ENCODE measurements at regions not wholly inside any gene's neighbourhood (a gene's known extent, or its start where the extent isn't known, plus 50 kb on each side); places are given as distances from the start of the nearest gene placed in this dataset.

DNA sequence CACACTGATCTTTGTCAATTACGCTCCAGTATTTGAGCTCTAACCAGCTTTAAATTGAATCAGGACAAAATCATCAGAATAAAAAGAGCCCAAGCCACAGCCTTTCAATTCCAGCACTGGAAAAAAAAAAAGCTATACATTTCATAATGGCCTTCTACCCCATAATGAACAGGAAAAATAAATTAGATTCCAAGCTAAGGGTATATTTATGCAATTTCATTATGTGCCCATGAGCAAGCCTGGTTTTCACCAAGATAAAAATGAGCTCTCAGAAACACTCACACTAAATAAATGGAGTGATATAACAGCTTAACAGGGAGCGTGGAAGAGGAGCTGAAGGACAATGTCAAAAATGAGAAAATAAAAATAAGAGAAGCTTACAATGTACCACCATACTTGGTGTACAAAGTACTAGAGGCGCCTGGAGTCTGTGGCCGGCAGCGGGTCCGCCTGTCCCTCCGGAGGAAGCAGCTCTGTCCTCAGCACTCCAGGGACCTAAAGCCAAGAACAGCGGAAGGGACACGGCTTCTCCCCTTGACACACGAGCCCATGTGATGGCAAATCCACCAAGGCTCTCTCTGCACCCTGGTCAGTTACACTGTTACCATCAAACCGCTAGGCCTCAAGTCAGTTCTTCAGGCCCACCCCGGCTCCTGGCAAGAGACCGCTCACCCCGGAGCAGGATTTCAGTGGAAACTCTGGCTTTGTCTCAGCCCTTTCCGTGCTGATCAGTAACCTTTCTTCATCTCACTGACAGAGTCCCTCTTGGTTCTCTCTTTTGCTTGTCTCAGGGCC, 69.6 kb downstream of the RBFOX3 start:
- no peaks in the 10 kb centered on the region for H3K9me3 ChIP-seq
- H3K4me1 ChIP-seq, result no peaks in the 10 kb centered on the region
- no peak overlapping the region for H3K4me3 ChIP-seq
- TF ChIP-seq, protein P1, sequence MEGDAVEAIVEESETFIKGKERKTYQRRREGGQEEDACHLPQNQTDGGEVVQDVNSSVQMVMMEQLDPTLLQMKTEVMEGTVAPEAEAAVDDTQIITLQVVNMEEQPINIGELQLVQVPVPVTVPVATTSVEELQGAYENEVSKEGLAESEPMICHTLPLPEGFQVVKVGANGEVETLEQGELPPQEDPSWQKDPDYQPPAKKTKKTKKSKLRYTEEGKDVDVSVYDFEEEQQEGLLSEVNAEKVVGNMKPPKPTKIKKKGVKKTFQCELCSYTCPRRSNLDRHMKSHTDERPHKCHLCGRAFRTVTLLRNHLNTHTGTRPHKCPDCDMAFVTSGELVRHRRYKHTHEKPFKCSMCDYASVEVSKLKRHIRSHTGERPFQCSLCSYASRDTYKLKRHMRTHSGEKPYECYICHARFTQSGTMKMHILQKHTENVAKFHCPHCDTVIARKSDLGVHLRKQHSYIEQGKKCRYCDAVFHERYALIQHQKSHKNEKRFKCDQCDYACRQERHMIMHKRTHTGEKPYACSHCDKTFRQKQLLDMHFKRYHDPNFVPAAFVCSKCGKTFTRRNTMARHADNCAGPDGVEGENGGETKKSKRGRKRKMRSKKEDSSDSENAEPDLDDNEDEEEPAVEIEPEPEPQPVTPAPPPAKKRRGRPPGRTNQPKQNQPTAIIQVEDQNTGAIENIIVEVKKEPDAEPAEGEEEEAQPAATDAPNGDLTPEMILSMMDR (IDR thresholded peaks at IDR 0.05), result no peak
- TF ChIP-seq POLR2A (IDR thresholded peaks at IDR 0.05) (no peak), POLR2AphosphoS5 (IDR thresholded peaks at IDR 0.05) (no peak), EP300 (IDR thresholded peaks at IDR 0.05) (no peak)
- H3K36me3 ChIP-seq, result no peaks in the 10 kb centered on the region
- no peak for DNase-seq
- H3K27me3 ChIP-seq, result peaks cover 0 to 43% (median 18%) of the 10 kb centered on the region in 3 donors
- 81 to 88% (median 84%) methylated on average over 14 to 15 of the region's 15 CpGs for WGBS, 5 donors
- intact Hi-C loops (cut with DNase I; ENCODE audit: low total_unique reads), result no loop called here
- no peak overlapping the region for H3K27ac ChIP-seq

DNA sequence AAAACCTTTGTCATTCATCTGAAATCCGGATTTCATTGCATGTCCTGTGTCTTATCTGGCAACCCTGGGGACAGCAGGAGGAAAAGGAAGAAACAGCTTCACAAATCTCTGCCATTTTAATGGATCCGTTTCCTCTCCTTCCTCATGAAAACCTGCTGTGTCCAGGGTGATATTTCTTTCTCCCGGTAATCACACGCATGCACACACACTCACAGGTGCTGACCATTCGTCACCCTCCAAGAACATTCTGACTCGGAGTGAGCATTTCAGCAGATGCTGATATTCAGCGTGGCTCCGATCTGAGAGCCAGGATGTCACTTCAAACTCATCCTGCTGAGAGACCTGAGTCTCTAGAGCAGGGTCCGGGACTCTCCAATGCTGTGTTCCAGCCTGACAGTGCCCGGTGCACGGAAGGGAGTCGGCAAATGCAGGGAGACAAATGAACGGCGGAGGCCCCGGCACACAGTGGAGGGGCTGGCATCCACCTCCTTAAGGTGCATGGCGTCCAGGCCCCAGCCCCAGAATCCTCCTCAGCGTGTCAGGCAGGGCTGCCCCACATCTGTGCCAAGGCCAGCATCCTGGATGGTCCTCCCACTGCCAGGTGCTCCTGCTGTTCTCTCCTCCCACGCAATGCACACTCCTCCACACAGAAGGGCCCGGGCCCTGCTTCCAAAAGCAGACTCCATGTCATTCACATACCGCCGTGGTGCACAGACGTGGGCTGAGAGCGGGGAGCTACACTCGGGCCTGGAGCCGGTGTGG, 70.7 kb downstream of the RBFOX3 start:
- H3K4me1 ChIP-seq, result no peaks in the 10 kb centered on the region
- no peaks in the 10 kb centered on the region for H3K36me3 ChIP-seq
- intact Hi-C loops (cut with DNase I; ENCODE audit: low total_unique reads), result no loop called here
- no peak for DNase-seq
- no peaks in the 10 kb centered on the region for H3K9me3 ChIP-seq
- TF ChIP-seq, protein P1 (IDR thresholded peaks at IDR 0.05), result no peak
- TF ChIP-seq POLR2AphosphoS5 (IDR thresholded peaks at IDR 0.05), result no peak
- TF ChIP-seq POLR2A (IDR thresholded peaks at IDR 0.05), result no peak
- no peak for TF ChIP-seq EP300 (IDR thresholded peaks at IDR 0.05)
- H3K4me3 ChIP-seq, result no peak overlapping the region
- H3K27me3 ChIP-seq, result peaks cover 0 to 36% (median 14%) of the 10 kb centered on the region in 3 donors
- no peak overlapping the region for H3K27ac ChIP-seq
- 77 to 84% (median 82%) methylated on average over 25 of the region's 25 CpGs for WGBS, 5 donors

- TF ChIP-seq POLR2A (IDR thresholded peaks at IDR 0.05) (no peak), EP300 (IDR thresholded peaks at IDR 0.05) (no peak), POLR2AphosphoS5 (IDR thresholded peaks at IDR 0.05) (no peak)
- TF ChIP-seq, protein P1 (IDR thresholded peaks at IDR 0.05), result no peak
- H3K9me3 ChIP-seq, result no peaks in the 10 kb centered on the region
- no peak overlapping the region for H3K4me3 ChIP-seq
- peaks cover 0 to 36% (median 10%) of the 10 kb centered on the region in 3 donors for H3K27me3 ChIP-seq
- H3K27ac ChIP-seq, result no peak overlapping the region
- DNase-seq, result no peak
- intact Hi-C loops (cut with DNase I; ENCODE audit: low total_unique reads), result no loop called here
- WGBS, 5 donors, result 74 to 92% (median 88%) methylated on average over 5 to 6 of the region's 6 CpGs
- no peaks in the 10 kb centered on the region for H3K36me3 ChIP-seq
- no peaks in the 10 kb centered on the region for H3K4me1 ChIP-seq
Measured at GRCh38 chr17:79538291-79538690, 72.6 kb downstream of the RBFOX3 start.

DNA sequence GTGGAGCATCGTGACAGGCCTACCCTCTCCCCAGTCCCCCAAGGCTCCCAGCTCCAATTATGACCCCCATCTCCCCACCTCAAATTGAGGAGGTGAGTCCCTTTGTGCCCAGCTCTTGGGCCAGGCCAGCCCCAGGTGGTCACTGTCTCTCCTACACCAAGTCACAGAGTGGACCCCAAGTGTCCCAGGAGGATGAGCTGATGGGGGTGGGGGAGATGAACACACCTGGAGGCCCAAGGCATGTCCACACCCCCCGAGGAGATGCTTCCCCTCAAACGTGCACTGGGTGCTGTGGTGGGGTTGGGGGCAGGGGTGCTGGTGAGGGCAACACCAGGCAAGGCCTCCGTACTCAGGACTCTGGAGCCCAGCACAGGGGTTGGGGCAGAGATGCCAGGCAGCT, 73.2 kb downstream of the RBFOX3 start:
- H3K9me3 ChIP-seq, result no peaks in the 10 kb centered on the region
- H3K27ac ChIP-seq, result no peak overlapping the region
- H3K4me1 ChIP-seq, result no peaks in the 10 kb centered on the region
- 62 to 88% (median 78%) methylated on average over 3 to 4 of the region's 4 CpGs for WGBS, 5 donors
- no peak overlapping the region for H3K4me3 ChIP-seq
- peaks cover 0 to 36% (median 7%) of the 10 kb centered on the region in 3 donors for H3K27me3 ChIP-seq
- H3K36me3 ChIP-seq, result no peaks in the 10 kb centered on the region
- intact Hi-C loops (cut with DNase I; ENCODE audit: low total_unique reads), result no loop called here
- TF ChIP-seq POLR2A (IDR thresholded peaks at IDR 0.05), result no peak
- TF ChIP-seq, protein P1 (IDR thresholded peaks at IDR 0.05), result no peak
- TF ChIP-seq POLR2AphosphoS5 (IDR thresholded peaks at IDR 0.05), result no peak
- no peak for TF ChIP-seq EP300 (IDR thresholded peaks at IDR 0.05)
- DNase-seq, result no peak
